ENCODE measurements at regions not wholly inside any gene's neighbourhood (a gene's known extent, or its start where the extent isn't known, plus 50 kb on each side); places are given as distances from the start of the nearest gene placed in this dataset.
"Not testable (repeated sequence)": the region's sequence is repeated elsewhere in the genome, so short reads cannot be mapped to it uniquely, and the experiment has no call there.

- ChIA-PET CTCF (no interaction called here), POLR2A (no interaction called here)
- no peak for DNase-seq
- Histone ChIP-seq H3K27me3 (ENCODE audit: insufficient read depth, low read length, poor library complexity, severe bottlenecking) (no peaks in the 10 kb centered on the region), H3K27ac (ENCODE audit: low read depth, low read length) (no peak overlapping the region), H3K4me1 (ENCODE audit: insufficient read depth, low read length) (no peaks in the 10 kb centered on the region), H3K36me3 (ENCODE audit: insufficient read depth, low read length) (no peaks in the 10 kb centered on the region), H3K4me3 (ENCODE audit: low read length) (no peak overlapping the region), H3K9me3 (ENCODE audit: low read length) (no peaks in the 10 kb centered on the region)
- Mint-ChIP-seq H3K4me3 (no peak overlapping the region), H3K9me3 (peaks cover 0 to 3% (median 0%) of the 10 kb centered on the region in 5 donors), H3K27me3 (peaks cover 0 to 4% of the 10 kb centered on the region in 2 donors), H3K27ac (no peak overlapping the region), H3K36me3 (no peaks in the 10 kb centered on the region), H3K4me1 (no peaks in the 10 kb centered on the region)
Measured at GRCh38 chrX:104513162-104513561, 52.8 kb upstream of the IL1RAPL2 start.

GRCh38 chrX:104510801-104511200 is 55.2 kb upstream of the IL1RAPL2 start:
- H3K27ac ChIP-seq (ENCODE audit: low read depth, low read length), result no peak overlapping the region
- no peaks in the 10 kb centered on the region for H3K4me1 ChIP-seq (ENCODE audit: insufficient read depth, low read length)
- no peak overlapping the region for H3K4me3 ChIP-seq (ENCODE audit: low read length)
- ChIA-PET CTCF (no interaction called here), POLR2A (no interaction called here)
- no peak for DNase-seq
- no peaks in the 10 kb centered on the region for H3K36me3 ChIP-seq (ENCODE audit: insufficient read depth, low read length)
- Mint-ChIP-seq H3K27ac (no peak overlapping the region), H3K27me3 (no peaks in the 10 kb centered on the region), H3K4me3 (no peak overlapping the region), H3K9me3 (peaks cover 0 to 7% (median 0%) of the 10 kb centered on the region in 5 donors), H3K36me3 (no peaks in the 10 kb centered on the region), H3K4me1 (no peaks in the 10 kb centered on the region)
- no peaks in the 10 kb centered on the region for H3K27me3 ChIP-seq (ENCODE audit: insufficient read depth, low read length, poor library complexity, severe bottlenecking)
- no peaks in the 10 kb centered on the region for H3K9me3 ChIP-seq (ENCODE audit: low read length)

- no peak overlapping the region for H3K4me3 ChIP-seq (ENCODE audit: low read length)
- no peak for DNase-seq
- Mint-ChIP-seq H3K4me1 (no peaks in the 10 kb centered on the region), H3K4me3 (no peak overlapping the region), H3K27ac (no peak overlapping the region), H3K9me3 (peaks cover 0 to 2% (median 0%) of the 10 kb centered on the region in 5 donors), H3K27me3 (no peaks in the 10 kb centered on the region), H3K36me3 (no peaks in the 10 kb centered on the region)
- H3K36me3 ChIP-seq (ENCODE audit: insufficient read depth, low read length), result no peaks in the 10 kb centered on the region
- POLR2A ChIA-PET, result no interaction called here
- H3K27ac ChIP-seq (ENCODE audit: low read depth, low read length), result no peak overlapping the region
- H3K27me3 ChIP-seq (ENCODE audit: insufficient read depth, low read length, poor library complexity, severe bottlenecking), result no peaks in the 10 kb centered on the region
- H3K4me1 ChIP-seq (ENCODE audit: insufficient read depth, low read length), result no peaks in the 10 kb centered on the region
- H3K9me3 ChIP-seq (ENCODE audit: low read length), result no peaks in the 10 kb centered on the region
- CTCF ChIA-PET, result no interaction called here
Measured at GRCh38 chrX:104502460-104502859, 63.5 kb upstream of the IL1RAPL2 start.

GRCh38 chrX:104488811-104489210 is 77.2 kb upstream of the IL1RAPL2 start:
- Mint-ChIP-seq H3K4me1 (no peaks in the 10 kb centered on the region), H3K36me3 (no peaks in the 10 kb centered on the region), H3K27me3 (peaks cover 0 to 6% of the 10 kb centered on the region in 2 donors), H3K9me3 (peaks cover 0 to 2% (median 0%) of the 10 kb centered on the region in 5 donors), H3K27ac (no peak overlapping the region), H3K4me3 (no peak overlapping the region)
- Histone ChIP-seq H3K27ac (ENCODE audit: low read depth, low read length) (no peak overlapping the region), H3K9me3 (ENCODE audit: low read length) (no peaks in the 10 kb centered on the region), H3K4me3 (ENCODE audit: low read length) (no peak overlapping the region), H3K4me1 (ENCODE audit: insufficient read depth, low read length) (no peaks in the 10 kb centered on the region), H3K36me3 (ENCODE audit: insufficient read depth, low read length) (no peaks in the 10 kb centered on the region), H3K27me3 (ENCODE audit: insufficient read depth, low read length, poor library complexity, severe bottlenecking) (no peaks in the 10 kb centered on the region)
- POLR2A ChIA-PET, result no interaction called here
- no peak for DNase-seq
- CTCF ChIA-PET, result no interaction called here

GRCh38 chrX:104486691-104487090 is 79.3 kb upstream of the IL1RAPL2 start:
- Mint-ChIP-seq H3K9me3 (peaks cover 0 to 2% (median 0%) of the 10 kb centered on the region in 5 donors), H3K36me3 (no peaks in the 10 kb centered on the region), H3K27me3 (peaks cover 0 to 4% of the 10 kb centered on the region in 2 donors), H3K4me1 (no peaks in the 10 kb centered on the region), H3K27ac (no peak overlapping the region), H3K4me3 (no peak overlapping the region)
- DNase-seq, result no peak
- Histone ChIP-seq H3K36me3 (ENCODE audit: insufficient read depth, low read length) (no peaks in the 10 kb centered on the region), H3K4me1 (ENCODE audit: insufficient read depth, low read length) (no peaks in the 10 kb centered on the region), H3K4me3 (ENCODE audit: low read length) (no peak overlapping the region), H3K27me3 (ENCODE audit: insufficient read depth, low read length, poor library complexity, severe bottlenecking) (no peaks in the 10 kb centered on the region), H3K27ac (ENCODE audit: low read depth, low read length) (no peak overlapping the region), H3K9me3 (ENCODE audit: low read length) (no peaks in the 10 kb centered on the region)
- CTCF ChIA-PET, result no interaction called here
- POLR2A ChIA-PET, result no interaction called here

- no peaks in the 10 kb centered on the region for H3K4me1 Mint-ChIP-seq
- H3K27me3 Mint-ChIP-seq, result peaks cover 0 to 4% of the 10 kb centered on the region in 2 donors
- DNase-seq, result no peak
- no peaks in the 10 kb centered on the region for H3K36me3 Mint-ChIP-seq
- no peaks in the 10 kb centered on the region for H3K9me3 ChIP-seq (ENCODE audit: low read length)
- CTCF ChIA-PET, result no interaction called here
- no peak overlapping the region for H3K4me3 ChIP-seq (ENCODE audit: low read length)
- POLR2A ChIA-PET, result no interaction called here
- peaks cover 0 to 2% (median 0%) of the 10 kb centered on the region in 5 donors for H3K9me3 Mint-ChIP-seq
- H3K27ac ChIP-seq (ENCODE audit: low read depth, low read length), result no peak overlapping the region
- H3K27me3 ChIP-seq (ENCODE audit: insufficient read depth, low read length, poor library complexity, severe bottlenecking), result no peaks in the 10 kb centered on the region
- H3K36me3 ChIP-seq (ENCODE audit: insufficient read depth, low read length), result no peaks in the 10 kb centered on the region
- H3K4me3 Mint-ChIP-seq, result no peak overlapping the region
- no peak overlapping the region for H3K27ac Mint-ChIP-seq
- no peaks in the 10 kb centered on the region for H3K4me1 ChIP-seq (ENCODE audit: insufficient read depth, low read length)
Measured at GRCh38 chrX:104482757-104483156, 83.2 kb upstream of the IL1RAPL2 start.

- Histone ChIP-seq H3K4me3 (ENCODE audit: low read length) (no peak overlapping the region), H3K4me1 (ENCODE audit: insufficient read depth, low read length) (no peaks in the 10 kb centered on the region), H3K36me3 (ENCODE audit: insufficient read depth, low read length) (no peaks in the 10 kb centered on the region), H3K27me3 (ENCODE audit: insufficient read depth, low read length, poor library complexity, severe bottlenecking) (no peaks in the 10 kb centered on the region), H3K9me3 (ENCODE audit: low read length) (no peaks in the 10 kb centered on the region), H3K27ac (ENCODE audit: low read depth, low read length) (no peak overlapping the region)
- H3K27me3 Mint-ChIP-seq, result peaks cover 0 to 2% of the 10 kb centered on the region in 2 donors
- peaks cover 0 to 3% (median 0%) of the 10 kb centered on the region in 5 donors for H3K9me3 Mint-ChIP-seq
- DNase-seq, result no peak
- H3K4me1 Mint-ChIP-seq, result no peaks in the 10 kb centered on the region
- CTCF ChIA-PET, result no interaction called here
- POLR2A ChIA-PET, result no interaction called here
- H3K36me3 Mint-ChIP-seq, result no peaks in the 10 kb centered on the region
- H3K27ac Mint-ChIP-seq, result peak overlapping the region in 1 of 8 donors; percentile 24
- no peak overlapping the region for H3K4me3 Mint-ChIP-seq
Measured at GRCh38 chrX:104469771-104470170, 96.2 kb upstream of the IL1RAPL2 start.

- H3K4me1 Mint-ChIP-seq, result no peaks in the 10 kb centered on the region
- POLR2A ChIA-PET, result no interaction called here
- Histone ChIP-seq H3K27me3 (ENCODE audit: insufficient read depth, low read length, poor library complexity, severe bottlenecking) (no peaks in the 10 kb centered on the region), H3K27ac (ENCODE audit: low read depth, low read length) (no peak overlapping the region), H3K9me3 (ENCODE audit: low read length) (no peaks in the 10 kb centered on the region), H3K4me1 (ENCODE audit: insufficient read depth, low read length) (no peaks in the 10 kb centered on the region), H3K36me3 (ENCODE audit: insufficient read depth, low read length) (no peaks in the 10 kb centered on the region), H3K4me3 (ENCODE audit: low read length) (no peak overlapping the region)
- CTCF ChIA-PET, result no interaction called here
- H3K27me3 Mint-ChIP-seq, result peaks cover 0 to 4% of the 10 kb centered on the region in 2 donors
- no peak overlapping the region for H3K4me3 Mint-ChIP-seq
- no peak for DNase-seq
- H3K9me3 Mint-ChIP-seq, result peaks cover 0 to 8% (median 3%) of the 10 kb centered on the region in 5 donors
- no peaks in the 10 kb centered on the region for H3K36me3 Mint-ChIP-seq
- H3K27ac Mint-ChIP-seq, result no peak overlapping the region
Measured at GRCh38 chrX:104459796-104460195, 106.2 kb upstream of the IL1RAPL2 start.

GRCh38 chrX:104457130-104457529 is 108.9 kb upstream of the IL1RAPL2 start:
- H3K9me3 ChIP-seq (ENCODE audit: low read length); H3K36me3 Mint-ChIP-seq; H3K4me3 ChIP-seq (ENCODE audit: low read length); H3K36me3 ChIP-seq (ENCODE audit: insufficient read depth, low read length); H3K27me3 Mint-ChIP-seq; H3K4me3 Mint-ChIP-seq; POLR2A ChIA-PET; H3K4me1 ChIP-seq (ENCODE audit: insufficient read depth, low read length); DNase-seq; H3K9me3 Mint-ChIP-seq; H3K4me1 Mint-ChIP-seq; H3K27me3 ChIP-seq (ENCODE audit: insufficient read depth, low read length, poor library complexity, severe bottlenecking); H3K27ac ChIP-seq (ENCODE audit: low read depth, low read length); CTCF ChIA-PET: not testable (repeated sequence)
- H3K27ac Mint-ChIP-seq, result peak overlapping the region in 1 of 8 donors; percentile 61

Measured in CD8-positive, alpha-beta memory T cell (primary cell).